Fibroblast of lung (primary cell): ENCODE measurements at regions not wholly inside any gene's neighbourhood (a gene's known extent, or its start where the extent isn't known, plus 50 kb on each side); places are given as distances from the start of the nearest gene placed in this dataset.

ENCODE experiments used
- CTCF ChIP-seq, 2 donors: IDR thresholded peaks in 1 of 2; conservative IDR thresholded peaks in 1 of 2; 1 replicate in 1 of 2; 2 replicates in 1 of 2; pipeline ENCODE4 v1.5.1; 2011 to 2012; ENCODE audit warnings: low read length in 2 of 2, control low read depth in 1 of 2, inconsistent platforms in 1 of 2, low read depth in 1 of 2, mild to moderate bottlenecking in 1 of 2
- EZH2 ChIP-seq: IDR thresholded peaks from 2 replicates; pipeline ENCODE4 v1.5.1; 2012; ENCODE audit warnings: low read length, control low read depth, mild to moderate bottlenecking; ENCODE audit errors: missing control alignments

DNA sequence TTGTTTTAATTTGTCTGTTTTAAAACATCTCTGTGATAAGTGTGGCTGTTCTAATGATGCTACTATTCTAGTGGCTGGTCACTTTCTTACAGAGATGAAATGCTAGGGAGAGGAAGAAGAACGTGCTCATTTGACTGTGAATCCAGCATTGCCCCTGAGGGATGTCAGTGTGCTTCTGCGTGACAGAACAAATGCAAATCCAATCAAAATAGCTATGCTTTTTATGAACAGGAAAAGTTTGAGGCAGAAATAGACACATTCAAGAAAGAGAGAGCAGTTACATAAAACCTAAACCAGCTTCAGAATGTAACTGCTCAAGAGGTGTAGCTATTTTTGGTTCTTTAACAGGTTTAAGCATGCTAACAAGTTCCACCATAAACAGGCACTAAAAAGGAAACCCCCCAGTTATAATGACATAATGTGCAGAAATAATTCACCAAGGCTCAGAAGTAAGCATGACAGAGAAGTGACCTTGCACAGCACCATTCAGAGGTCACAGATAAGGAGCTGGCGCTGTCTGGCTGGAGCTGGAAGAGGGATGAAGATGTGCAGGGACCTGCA, 385.3 kb downstream of the EPM2A start:
- TF ChIP-seq CTCF (conservative IDR thresholded peaks at IDR 0.05 in 1 of 2, IDR thresholded peaks at IDR 0.05 in 1 of 2; ENCODE audit: low read depth in 1 of 2, low read length in 2 of 2) (no peak), EZH2 (no peak)
